Esophagus squamous epithelium (tissue), 5 donors: ENCODE measurements at regions not wholly inside any gene's neighbourhood (a gene's known extent, or its start where the extent isn't known, plus 50 kb on each side); places are given as distances from the start of the nearest gene placed in this dataset.

Experiments
- DNase-seq: peaks from one replicate; lab custom pipeline; 2025; lab: John Stamatoyannopoulos, UW
- H3K27ac ChIP-seq, 4 donors: fragments of 200-600 bp; sonication (generic); one replicate each; pipeline ENCODE4 v1.5.1; 2016 to 2019; ENCODE audit warnings: mild to moderate bottlenecking in 1 of 4
- H3K27me3 ChIP-seq, 4 donors: fragments of 200-600 bp; sonication (generic); 1 replicate in 3 of 4; 2 replicates in 1 of 4; pipeline versions ENCODE4 v1.5.1 to v1.6.0; 2017 to 2021; ENCODE audit warnings: antibody characterized with exemption in 1 of 4
- H3K36me3 ChIP-seq, 3 donors: fragments of 200-600 bp; sonication (generic); one replicate each; pipeline ENCODE4 v1.5.1; 2016 to 2019
- H3K4me1 ChIP-seq, 3 donors: fragments of 200-600 bp; sonication (generic); one replicate each; pipeline ENCODE4 v1.5.1; 2017 to 2019
- H3K4me3 ChIP-seq, 4 donors: fragments of 200-600 bp; sonication (generic); 1 replicate in 3 of 4; 2 replicates in 1 of 4; pipeline ENCODE4 v1.5.1; 2016 to 2019; ENCODE audit warnings: mild to moderate bottlenecking in 2 of 4, moderate library complexity in 1 of 4
- H3K9me3 ChIP-seq, 3 donors: fragments of 200-600 bp; sonication (generic); one replicate each; pipeline ENCODE4 v1.5.1; 2016 to 2019
- CTCF ChIP-seq, 6 experiments: fragments of 450-650 bp in 4 of 6; fragments of 200-600 bp in 2 of 6; sonication (generic) in 2 of 6; IDR thresholded peaks; one replicate each; pipeline ENCODE4 v1.5.1; 2016 to 2019; ENCODE audit warnings: antibody characterized with exemption in 6 of 6, mild to moderate bottlenecking in 4 of 6, moderate library complexity in 4 of 6
- POLR2A ChIP-seq, 4 donors: fragments of 450-650 bp; IDR thresholded peaks; one replicate each; pipeline ENCODE4 v1.6.1; 2017; ENCODE audit warnings: antibody characterized with exemption in 4 of 4, mild to moderate bottlenecking in 4 of 4, moderate library complexity in 3 of 4
- WGBS, 2 donors: methylation state at CpG; one replicate each; pipeline ENCODE4 v1.1.5; 2018; 5-methylcytosine and 5-hydroxymethylcytosine counted together
- intact Hi-C: fragments of 100-400 bp; cut with DNase I; formaldehyde crosslinking; loops from one replicate; pipeline ENCODE4 v1.15.0; 2022
- donor health status: DM: yes; HTN: yes; CAD: no.

GRCh38 chr14:49050822-49051221 lies 535.4 kb downstream of the RPS29 start:
- TF ChIP-seq POLR2A (IDR thresholded peaks at IDR 0.05) (no peak), CTCF (IDR thresholded peaks at IDR 0.05) (no peak)
- Histone ChIP-seq H3K36me3 (no peaks in the 10 kb centered on the region), H3K4me3 (no peak overlapping the region), H3K9me3 (no peaks in the 10 kb centered on the region), H3K27me3 (no peaks in the 10 kb centered on the region), H3K27ac (no peak overlapping the region), H3K4me1 (no peaks in the 10 kb centered on the region)
- 39 to 43% methylated on average over 2 of the region's 2 CpGs for WGBS, 2 donors
- DNase-seq, result no peak
- intact Hi-C loops, result no loop called here

- H3K27me3 ChIP-seq, result no peaks in the 10 kb centered on the region
- no peak overlapping the region for H3K4me3 ChIP-seq
- DNase-seq, result no peak
- no peaks in the 10 kb centered on the region for H3K4me1 ChIP-seq
- TF ChIP-seq CTCF (IDR thresholded peaks at IDR 0.05) (no peak), POLR2A (IDR thresholded peaks at IDR 0.05) (no peak)
- H3K27ac ChIP-seq, result no peak overlapping the region
- no peaks in the 10 kb centered on the region for H3K9me3 ChIP-seq
- H3K36me3 ChIP-seq, result no peaks in the 10 kb centered on the region
- intact Hi-C loops, result no loop called here
Measured at GRCh38 chr14:49049711-49050110, 536.5 kb downstream of the RPS29 start.

GRCh38 chr14:49044981-49045380 lies 541.2 kb downstream of the RPS29 start:
- Histone ChIP-seq H3K27ac (no peak overlapping the region), H3K36me3 (no peaks in the 10 kb centered on the region), H3K4me3 (no peak overlapping the region), H3K4me1 (no peaks in the 10 kb centered on the region), H3K9me3 (no peaks in the 10 kb centered on the region), H3K27me3 (no peaks in the 10 kb centered on the region)
- no peak for TF ChIP-seq POLR2A (IDR thresholded peaks at IDR 0.05)
- TF ChIP-seq CTCF (IDR thresholded peaks at IDR 0.05), result no peak
- WGBS, 2 donors, result 61 to 66% methylated on average over 2 of the region's 2 CpGs
- intact Hi-C loops, result no loop called here
- DNase-seq, result no peak

- intact Hi-C loops, result no loop called here
- no peak overlapping the region for H3K4me3 ChIP-seq
- no peaks in the 10 kb centered on the region for H3K36me3 ChIP-seq
- H3K27me3 ChIP-seq, result no peaks in the 10 kb centered on the region
- TF ChIP-seq CTCF (IDR thresholded peaks at IDR 0.05) (no peak), POLR2A (IDR thresholded peaks at IDR 0.05) (no peak)
- H3K9me3 ChIP-seq, result no peaks in the 10 kb centered on the region
- DNase-seq, result no peak
- no peaks in the 10 kb centered on the region for H3K4me1 ChIP-seq
- no peak overlapping the region for H3K27ac ChIP-seq
- 27 to 46% methylated on average over 8 of the region's 8 CpGs for WGBS, 2 donors
Measured at GRCh38 chr14:49036984-49037516, 549.1 kb downstream of the RPS29 start.

GRCh38 chr14:49036266-49036665 lies 549.9 kb downstream of the RPS29 start:
- Histone ChIP-seq H3K27me3 (no peaks in the 10 kb centered on the region), H3K27ac (no peak overlapping the region), H3K36me3 (no peaks in the 10 kb centered on the region), H3K4me1 (no peaks in the 10 kb centered on the region), H3K9me3 (no peaks in the 10 kb centered on the region), H3K4me3 (no peak overlapping the region)
- no peak for TF ChIP-seq POLR2A (IDR thresholded peaks at IDR 0.05)
- no peak for TF ChIP-seq CTCF (IDR thresholded peaks at IDR 0.05)
- no peak for DNase-seq
- intact Hi-C loops, result no loop called here
- WGBS, 2 donors, result 66 to 67% methylated on average over 5 of the region's 5 CpGs
